ENCODE measurements at regions not wholly inside any gene's neighbourhood (a gene's known extent, or its start where the extent isn't known, plus 50 kb on each side); places are given as distances from the start of the nearest gene placed in this dataset.

DNA sequence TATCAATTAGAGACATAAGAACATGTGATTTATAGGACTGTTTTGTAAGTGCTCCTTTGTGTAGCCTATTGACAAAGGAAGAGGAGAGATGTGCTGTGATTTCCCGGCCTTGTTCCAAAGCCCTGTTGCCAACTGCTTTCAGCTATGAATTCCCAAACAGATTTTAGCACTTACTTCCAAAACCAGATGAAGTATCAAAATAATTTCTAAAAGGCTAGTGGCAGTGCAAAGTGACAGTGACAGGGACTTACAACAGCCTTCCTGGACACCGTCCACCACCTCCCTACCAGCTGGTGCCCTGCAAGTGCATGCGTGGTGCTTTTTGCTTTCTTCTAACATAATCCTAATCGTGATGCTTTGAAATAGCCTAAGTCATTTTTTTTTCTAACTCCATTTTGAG lies 254.1 kb upstream of the ACTBL2 start:
- TF ChIP-seq, protein P1, sequence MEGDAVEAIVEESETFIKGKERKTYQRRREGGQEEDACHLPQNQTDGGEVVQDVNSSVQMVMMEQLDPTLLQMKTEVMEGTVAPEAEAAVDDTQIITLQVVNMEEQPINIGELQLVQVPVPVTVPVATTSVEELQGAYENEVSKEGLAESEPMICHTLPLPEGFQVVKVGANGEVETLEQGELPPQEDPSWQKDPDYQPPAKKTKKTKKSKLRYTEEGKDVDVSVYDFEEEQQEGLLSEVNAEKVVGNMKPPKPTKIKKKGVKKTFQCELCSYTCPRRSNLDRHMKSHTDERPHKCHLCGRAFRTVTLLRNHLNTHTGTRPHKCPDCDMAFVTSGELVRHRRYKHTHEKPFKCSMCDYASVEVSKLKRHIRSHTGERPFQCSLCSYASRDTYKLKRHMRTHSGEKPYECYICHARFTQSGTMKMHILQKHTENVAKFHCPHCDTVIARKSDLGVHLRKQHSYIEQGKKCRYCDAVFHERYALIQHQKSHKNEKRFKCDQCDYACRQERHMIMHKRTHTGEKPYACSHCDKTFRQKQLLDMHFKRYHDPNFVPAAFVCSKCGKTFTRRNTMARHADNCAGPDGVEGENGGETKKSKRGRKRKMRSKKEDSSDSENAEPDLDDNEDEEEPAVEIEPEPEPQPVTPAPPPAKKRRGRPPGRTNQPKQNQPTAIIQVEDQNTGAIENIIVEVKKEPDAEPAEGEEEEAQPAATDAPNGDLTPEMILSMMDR (IDR thresholded peaks at IDR 0.05), result no peak

GRCh38 chr5:57734296-57734695 lies 251.7 kb upstream of the ACTBL2 start:
- TF ChIP-seq, protein P1 (IDR thresholded peaks at IDR 0.05), result no peak

DNA sequence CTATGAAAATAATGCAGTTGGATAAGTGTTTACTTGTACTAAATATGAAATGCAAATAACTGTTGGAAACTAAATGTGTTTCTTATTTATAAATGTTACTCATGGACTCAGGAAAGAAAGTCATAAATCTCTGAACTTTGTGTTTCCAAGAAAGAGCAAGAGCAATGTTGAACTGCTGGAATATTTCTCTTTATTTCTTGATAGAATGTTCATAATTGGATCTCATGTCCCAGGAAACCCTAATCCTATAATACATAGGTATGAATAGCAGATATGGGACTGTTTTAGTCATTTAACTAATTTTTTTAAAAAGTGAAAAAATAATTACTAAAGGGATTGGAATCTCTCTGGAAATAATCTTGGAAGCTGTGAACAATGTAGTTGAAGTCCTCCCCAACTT lies 245.0 kb upstream of the ACTBL2 start:
- TF ChIP-seq, protein P1 (IDR thresholded peaks at IDR 0.05), result no peak

GRCh38 chr5:57725658-57726504 lies 243.3 kb upstream of the ACTBL2 start:
- TF ChIP-seq, protein P1 (IDR thresholded peaks at IDR 0.05), result no peak

DNA sequence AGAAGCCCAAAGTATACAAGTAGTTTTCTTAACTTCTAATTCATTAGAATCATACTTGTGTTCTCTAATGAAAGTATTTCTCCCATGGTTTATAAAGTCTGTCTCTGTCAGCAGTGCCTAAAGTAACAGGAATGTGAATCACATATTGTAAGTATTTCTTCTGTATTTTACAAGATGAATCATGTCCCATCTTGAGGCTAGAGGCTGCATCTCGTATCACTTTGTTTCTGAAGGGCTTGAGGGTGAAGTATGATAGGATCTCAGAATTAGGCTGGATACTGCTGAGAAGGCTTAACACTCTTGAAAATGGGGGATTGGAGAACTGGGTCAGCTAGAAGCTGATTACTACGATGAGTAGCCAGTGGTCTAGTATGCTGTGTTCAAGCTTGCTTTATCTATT lies 242.2 kb upstream of the ACTBL2 start:
- TF ChIP-seq, protein P1 (IDR thresholded peaks at IDR 0.05), result no peak

DNA sequence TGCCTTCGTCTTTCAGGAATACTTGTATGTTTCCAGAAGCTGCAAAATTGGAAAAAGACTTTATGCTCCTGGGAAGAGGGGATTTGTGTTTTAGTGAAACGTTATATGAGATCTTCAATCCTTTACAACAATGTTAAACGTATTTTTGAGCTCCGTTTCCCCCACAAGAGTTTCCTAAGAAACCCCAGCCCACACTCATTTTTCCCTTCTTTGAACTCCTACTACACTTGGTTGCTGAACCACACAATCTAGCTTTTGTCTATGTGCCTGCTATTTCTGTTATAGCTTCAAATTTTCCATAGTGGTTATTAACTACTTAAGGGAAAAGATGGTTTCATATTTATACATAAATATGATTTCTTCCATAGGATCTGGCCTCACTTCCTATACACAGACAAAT lies 238.6 kb upstream of the ACTBL2 start:
- TF ChIP-seq, protein P1 (IDR thresholded peaks at IDR 0.05), result no peak

- TF ChIP-seq, protein P1 (IDR thresholded peaks at IDR 0.05), result no peak
These were observed 238.0 kb upstream of the ACTBL2 start for GRCh38 chr5:57720656-57721055.
